ENCODE measurements at regions not wholly inside any gene's neighbourhood (a gene's known extent, or its start where the extent isn't known, plus 50 kb on each side); places are given as distances from the start of the nearest gene placed in this dataset.

DNA sequence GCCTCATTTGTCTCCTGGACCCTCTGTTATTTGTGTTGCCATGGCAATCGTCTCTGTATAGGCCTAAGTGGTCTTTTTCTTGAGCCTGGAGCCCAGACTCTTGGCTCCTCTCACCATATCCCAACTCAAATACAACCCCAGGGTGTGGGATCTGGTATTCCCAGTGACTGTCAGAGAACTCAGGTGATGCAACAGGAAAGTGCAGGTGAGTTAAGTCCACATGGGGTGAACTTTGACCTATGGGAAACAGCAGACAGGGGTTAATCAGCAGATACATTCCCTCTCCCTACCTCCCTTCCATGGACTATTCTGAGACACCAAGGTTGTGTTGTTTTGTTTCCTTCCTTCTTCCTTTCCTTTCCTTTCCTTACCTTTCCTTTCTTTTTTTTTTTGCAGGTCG lies 130.9 kb upstream of the RPS6KA3 start:
- TF ChIP-seq, protein P1, sequence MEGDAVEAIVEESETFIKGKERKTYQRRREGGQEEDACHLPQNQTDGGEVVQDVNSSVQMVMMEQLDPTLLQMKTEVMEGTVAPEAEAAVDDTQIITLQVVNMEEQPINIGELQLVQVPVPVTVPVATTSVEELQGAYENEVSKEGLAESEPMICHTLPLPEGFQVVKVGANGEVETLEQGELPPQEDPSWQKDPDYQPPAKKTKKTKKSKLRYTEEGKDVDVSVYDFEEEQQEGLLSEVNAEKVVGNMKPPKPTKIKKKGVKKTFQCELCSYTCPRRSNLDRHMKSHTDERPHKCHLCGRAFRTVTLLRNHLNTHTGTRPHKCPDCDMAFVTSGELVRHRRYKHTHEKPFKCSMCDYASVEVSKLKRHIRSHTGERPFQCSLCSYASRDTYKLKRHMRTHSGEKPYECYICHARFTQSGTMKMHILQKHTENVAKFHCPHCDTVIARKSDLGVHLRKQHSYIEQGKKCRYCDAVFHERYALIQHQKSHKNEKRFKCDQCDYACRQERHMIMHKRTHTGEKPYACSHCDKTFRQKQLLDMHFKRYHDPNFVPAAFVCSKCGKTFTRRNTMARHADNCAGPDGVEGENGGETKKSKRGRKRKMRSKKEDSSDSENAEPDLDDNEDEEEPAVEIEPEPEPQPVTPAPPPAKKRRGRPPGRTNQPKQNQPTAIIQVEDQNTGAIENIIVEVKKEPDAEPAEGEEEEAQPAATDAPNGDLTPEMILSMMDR (IDR thresholded peaks at IDR 0.05): no peak
- no peak for TF ChIP-seq POLR2A (IDR thresholded peaks at IDR 0.05)
